Tibial artery (tissue), 4 donors: ENCODE measurements at regions not wholly inside any gene's neighbourhood (a gene's known extent, or its start where the extent isn't known, plus 50 kb on each side); places are given as distances from the start of the nearest gene placed in this dataset.

Experiments
- DNase-seq, 2 donors: peaks; one replicate each; pipeline ENCODE4 v3.0.0-alpha.2; 2019
- H3K27ac ChIP-seq, 2 donors: fragments of 200-600 bp; sonication (generic) in 1 of 2; 1 replicate in 1 of 2; 2 replicates in 1 of 2; pipeline ENCODE4 v1.5.1; 2018 to 2019; ENCODE audit warnings: mild to moderate bottlenecking in 1 of 2
- H3K27me3 ChIP-seq, 2 donors: fragments of 200-600 bp; sonication (generic) in 1 of 2; one replicate each; pipeline versions ENCODE4 v1.5.1 to v1.6.0; 2016 to 2019
- H3K36me3 ChIP-seq, 3 donors: fragments of 200-600 bp; sonication (generic) in 2 of 3; one replicate each; pipeline ENCODE4 v1.5.1; 2016 to 2019; ENCODE audit warnings: mild to moderate bottlenecking in 2 of 3
- H3K4me1 ChIP-seq, 4 donors: fragments of 200-600 bp; sonication (generic) in 2 of 4; 1 replicate in 3 of 4; 2 replicates in 1 of 4; pipeline ENCODE4 v1.5.1; 2016 to 2019
- H3K4me3 ChIP-seq, 2 donors: fragments of 200-600 bp; sonication (generic) in 1 of 2; 1 replicate in 1 of 2; 2 replicates in 1 of 2; pipeline ENCODE4 v1.5.1; 2018 to 2019; ENCODE audit warnings: mild to moderate bottlenecking in 2 of 2
- H3K9me3 ChIP-seq, 3 donors: fragments of 200-600 bp; sonication (generic) in 1 of 3; one replicate each; pipeline ENCODE4 v1.5.1; 2016 to 2019
- CTCF ChIP-seq, 2 experiments: fragments of 200-600 bp in 1 of 2; fragments of 450-650 bp in 1 of 2; IDR thresholded peaks; one replicate each; pipeline ENCODE4 v1.5.1; 2017 to 2019; ENCODE audit warnings: antibody characterized with exemption in 2 of 2, mild to moderate bottlenecking in 1 of 2, moderate library complexity in 1 of 2
- intact Hi-C: fragments of 100-400 bp; cut with DNase I; formaldehyde crosslinking; loops from one replicate; pipeline ENCODE4 v1.15.0; 2023; ENCODE audit warnings: low total_unique reads

GRCh38 chr16:5487728-5488127 is 390.1 kb upstream of the EEF2KMT start:
- H3K9me3 ChIP-seq: no peaks in the 10 kb centered on the region
- no peak overlapping the region for H3K4me3 ChIP-seq
- H3K36me3 ChIP-seq: no peaks in the 10 kb centered on the region
- H3K27me3 ChIP-seq: no peaks in the 10 kb centered on the region
- DNase-seq: no peak
- H3K27ac ChIP-seq: no peak overlapping the region
- intact Hi-C loops: no loop called here
- no peak for TF ChIP-seq CTCF (IDR thresholded peaks at IDR 0.05)
- H3K4me1 ChIP-seq: no peaks in the 10 kb centered on the region

- Histone ChIP-seq H3K27ac (no peak overlapping the region), H3K36me3 (no peaks in the 10 kb centered on the region), H3K9me3 (no peaks in the 10 kb centered on the region), H3K4me3 (no peak overlapping the region), H3K4me1 (no peaks in the 10 kb centered on the region), H3K27me3 (no peaks in the 10 kb centered on the region)
- TF ChIP-seq CTCF (IDR thresholded peaks at IDR 0.05): no peak
- DNase-seq: no peak
- intact Hi-C loops: no loop called here
Measured at GRCh38 chr16:5482256-5482655, 384.7 kb upstream of the EEF2KMT start.

- intact Hi-C loops: no loop called here
- H3K36me3 ChIP-seq: no peaks in the 10 kb centered on the region
- no peaks in the 10 kb centered on the region for H3K4me1 ChIP-seq
- DNase-seq: no peak
- no peaks in the 10 kb centered on the region for H3K9me3 ChIP-seq
- no peak overlapping the region for H3K27ac ChIP-seq
- no peaks in the 10 kb centered on the region for H3K27me3 ChIP-seq
- TF ChIP-seq CTCF (IDR thresholded peaks at IDR 0.05): no peak
- H3K4me3 ChIP-seq: no peak overlapping the region
Measured at GRCh38 chr16:5480431-5481195, 383.0 kb upstream of the EEF2KMT start.

GRCh38 chr16:5479926-5480325 is 382.3 kb upstream of the EEF2KMT start:
- no peak for DNase-seq
- Histone ChIP-seq H3K36me3 (no peaks in the 10 kb centered on the region), H3K9me3 (no peaks in the 10 kb centered on the region), H3K4me1 (no peaks in the 10 kb centered on the region), H3K27me3 (no peaks in the 10 kb centered on the region), H3K4me3 (no peak overlapping the region), H3K27ac (no peak overlapping the region)
- no peak for TF ChIP-seq CTCF (IDR thresholded peaks at IDR 0.05)
- intact Hi-C loops: no loop called here

GRCh38 chr16:5478036-5478435 is 380.4 kb upstream of the EEF2KMT start:
- intact Hi-C loops: no loop called here
- Histone ChIP-seq H3K4me1 (no peaks in the 10 kb centered on the region), H3K4me3 (no peak overlapping the region), H3K36me3 (no peaks in the 10 kb centered on the region), H3K27ac (no peak overlapping the region), H3K9me3 (no peaks in the 10 kb centered on the region), H3K27me3 (no peaks in the 10 kb centered on the region)
- TF ChIP-seq CTCF (IDR thresholded peaks at IDR 0.05): no peak
- no peak for DNase-seq

- Histone ChIP-seq H3K4me1 (no peaks in the 10 kb centered on the region), H3K27ac (no peak overlapping the region), H3K4me3 (no peak overlapping the region), H3K27me3 (no peaks in the 10 kb centered on the region), H3K36me3 (no peaks in the 10 kb centered on the region), H3K9me3 (no peaks in the 10 kb centered on the region)
- DNase-seq: no peak
- intact Hi-C loops: no loop called here
- no peak for TF ChIP-seq CTCF (IDR thresholded peaks at IDR 0.05)
Measured at GRCh38 chr16:5477251-5477650, 379.7 kb upstream of the EEF2KMT start.
